GM12878 (cell line): ENCODE measurements at regions not wholly inside any gene's neighbourhood (a gene's known extent, or its start where the extent isn't known, plus 50 kb on each side); places are given as distances from the start of the nearest gene placed in this dataset.

Source experiments
- ATAC-seq: fragments of 200-7000 bp; cut with Tn5 transposase; 3 replicates; pipeline ENCODE4 v1.9.1; 2020; ENCODE audit warnings: mild to moderate bottlenecking, moderate library complexity
- BruUV-seq: library from RNA; stranded (reverse); fragments of 400-500 nt; replicated peaks from 2 replicates; lab custom pipeline; 2021; lab: Mats Ljungman, UMichigan
- CTCF ChIA-PET: fragments of 300-600 bp; sonication (Branson Sonifier 250); formaldehyde crosslinking; extraction: SDS; loops from one replicate; lab custom pipeline; 2021; ENCODE audit warnings: inconsistent platforms; lab: Yijun Ruan, JAX
- POLR2A ChIA-PET: fragments of 350-600 bp; formaldehyde crosslinking; extraction: SDS; loops from one replicate; lab custom pipeline; 2021; ENCODE audit warnings: inconsistent platforms; lab: Charles Lee
- RAD21 ChIA-PET: fragments of 300-600 bp; sonication (Branson Sonifier 250); formaldehyde crosslinking; loops from one replicate; lab custom pipeline; 2023; ENCODE audit warnings: antibody characterized with exemption; ENCODE audit not compliant: unreplicated experiment; lab: Charles Lee
- SMC1A ChIA-PET: fragments of 300-600 bp; sonication (Branson Sonifier 250); formaldehyde crosslinking; loops from one replicate; lab custom pipeline; 2023; ENCODE audit not compliant: unreplicated experiment, uncharacterized antibody; lab: Charles Lee
- DNase-seq: peaks from one replicate; pipeline ENCODE4 v3.0.0-alpha.2; 2011; ENCODE audit warnings: low read depth, low spot score
- FAIRE-seq: peaks from 3 replicates; lab custom pipeline; 2011; peaks lifted over from hg19 to GRCh38; lab: Jason Lieb, UNC
- H2AFZ ChIP-seq: 2 replicates; pipeline ENCODE4 v1.6.0; 2011; ENCODE audit warnings: low read depth, low read length, control low read depth; ENCODE audit not compliant: control insufficient read depth
- H3K27ac ChIP-seq: 2 replicates; pipeline ENCODE4 v1.5.1; 2011; ENCODE audit warnings: control low read depth; ENCODE audit not compliant: control insufficient read depth, insufficient read depth
- H3K27me3 ChIP-seq, 2 experiments: replicated peaks in 1 of 2; 2 replicates each; pipeline versions ENCODE4 v1.6.0 to v1.6.1; 2011; ENCODE audit warnings: low read length in 1 of 2; ENCODE audit not compliant: control insufficient read depth in 2 of 2, insufficient read depth in 2 of 2
- H3K36me3 ChIP-seq, 2 experiments: 2 replicates each; pipeline ENCODE4 v1.5.1; 2011; ENCODE audit warnings: low read length in 1 of 2; ENCODE audit not compliant: control insufficient read depth in 2 of 2, insufficient read depth in 2 of 2
- H3K4me1 ChIP-seq: 2 replicates; pipeline ENCODE4 v1.6.1; 2011; ENCODE audit warnings: mild to moderate bottlenecking, low read length, moderate library complexity, mixed read lengths; ENCODE audit not compliant: control insufficient read depth, insufficient read depth
- H3K4me2 ChIP-seq: 2 replicates; pipeline ENCODE4 v1.6.0; 2011; ENCODE audit warnings: control low read depth; ENCODE audit not compliant: control insufficient read depth, insufficient read depth
- H3K4me3 ChIP-seq: fragments of 200-600 bp; sonication (generic); 2 replicates; pipeline ENCODE4 v1.5.1; 2016
- H3K79me2 ChIP-seq: 2 replicates; pipeline ENCODE4 v1.6.0; 2011; ENCODE audit warnings: low read length; ENCODE audit not compliant: control insufficient read depth, insufficient read depth
- H3K9ac ChIP-seq: 2 replicates; pipeline ENCODE4 v1.8.0; 2011; ENCODE audit warnings: low read length, control low read depth, mixed read lengths; ENCODE audit not compliant: control insufficient read depth, insufficient read depth
- H3K9me3 ChIP-seq: replicated peaks from 3 replicates; pipeline ENCODE4 v1.5.1; 2011; ENCODE audit warnings: mild to moderate bottlenecking, low read length; ENCODE audit not compliant: control insufficient read depth, insufficient read depth
- H4K20me1 ChIP-seq: 2 replicates; pipeline ENCODE4 v1.6.0; 2011; ENCODE audit not compliant: control insufficient read depth, insufficient read depth
- ATF3 ChIP-seq: IDR thresholded peaks from 2 replicates; pipeline ENCODE4 v1.6.1; 2011; ENCODE audit warnings: low read depth, mild to moderate bottlenecking, low read length, moderate library complexity, borderline replicate concordance; ENCODE audit errors: extremely low read depth
- BMI1 ChIP-seq: fragments of 450-650 bp; IDR thresholded peaks from 2 replicates; pipeline ENCODE4 v1.6.1; 2016; ENCODE audit warnings: mild to moderate bottlenecking, moderate library complexity, borderline replicate concordance
- MTA2 ChIP-seq: fragments of 450-650 bp; IDR thresholded peaks from 2 replicates; pipeline ENCODE4 v1.6.1; 2016; ENCODE audit warnings: low read depth, mild to moderate bottlenecking, moderate library complexity
- NR2F1 ChIP-seq: fragments of 450-650 bp; conservative IDR thresholded peaks from 2 replicates; pipeline ENCODE4 v1.6.1; 2017; ENCODE audit warnings: mild to moderate bottlenecking
- RAD21 ChIP-seq: IDR thresholded peaks from 2 replicates; pipeline ENCODE4 v1.6.1; 2011; ENCODE audit warnings: mild to moderate bottlenecking, low read depth, low read length, moderate library complexity; ENCODE audit not compliant: insufficient read depth
- SRF ChIP-seq, 2 experiments: IDR thresholded peaks; 2 replicates each; pipeline ENCODE4 v1.6.1; 2011; ENCODE audit warnings: low read depth in 2 of 2, low read length in 2 of 2, mild to moderate bottlenecking in 1 of 2, moderate library complexity in 1 of 2
- STAT1 ChIP-seq: fragments of 450-650 bp; conservative IDR thresholded peaks from 2 replicates; pipeline ENCODE4 v1.6.1; 2014; ENCODE audit warnings: antibody characterized with exemption, mild to moderate bottlenecking
- SUZ12 ChIP-seq: fragments of 200-600 bp; sonication (generic); IDR thresholded peaks from one replicate; pipeline ENCODE4 v1.6.1; 2018; ENCODE audit warnings: antibody characterized with exemption, mild to moderate bottlenecking; ENCODE audit not compliant: unreplicated experiment
- ZBTB33 ChIP-seq: fragments of 450-650 bp; IDR thresholded peaks from 2 replicates; pipeline ENCODE4 v1.6.1; 2017; ENCODE audit warnings: mild to moderate bottlenecking
- ZNF207 ChIP-seq: fragments of 450-650 bp; IDR thresholded peaks from 2 replicates; pipeline ENCODE4 v1.6.1; 2014; ENCODE audit warnings: antibody characterized with exemption, mild to moderate bottlenecking, borderline replicate concordance
- WGBS: methylation state at CpG from one replicate; pipeline ENCODE4 v1.1.6; 2016; ENCODE audit warnings: low lambda C conversion rate; ENCODE audit not compliant: insufficient replicate concordance, insufficient coverage; ENCODE audit errors: missing lambda C conversion rate; 5-methylcytosine and 5-hydroxymethylcytosine counted together
- in situ Hi-C: fragments of 300-500 bp; cut with MboI; formaldehyde crosslinking; loops from 9 replicates; pipeline ENCODE4 v1.14.3; 2018; ENCODE audit warnings: mixed read lengths
- intact Hi-C: fragments of 100-400 bp; cut with micrococcal nuclease; formaldehyde crosslinking; loops from one replicate; pipeline ENCODE4 v1.14.2; 2022; ENCODE audit not compliant: unreplicated experiment
- TF ChIP-seq, protein P1 (sequence below): fragments of 450-650 bp; IDR thresholded peaks from 2 replicates; pipeline ENCODE4 v1.6.1; 2017; ENCODE audit warnings: mild to moderate bottlenecking, low read depth, inconsistent platforms; ENCODE audit not compliant: poor library complexity, severe bottlenecking
- TF ChIP-seq, protein P2 (sequence below): fragments of 450-650 bp; IDR thresholded peaks from 2 replicates; pipeline ENCODE4 v1.6.1; 2018; ENCODE audit warnings: mild to moderate bottlenecking, low read depth, moderate library complexity; ENCODE audit not compliant: partially characterized antibody

DNA sequence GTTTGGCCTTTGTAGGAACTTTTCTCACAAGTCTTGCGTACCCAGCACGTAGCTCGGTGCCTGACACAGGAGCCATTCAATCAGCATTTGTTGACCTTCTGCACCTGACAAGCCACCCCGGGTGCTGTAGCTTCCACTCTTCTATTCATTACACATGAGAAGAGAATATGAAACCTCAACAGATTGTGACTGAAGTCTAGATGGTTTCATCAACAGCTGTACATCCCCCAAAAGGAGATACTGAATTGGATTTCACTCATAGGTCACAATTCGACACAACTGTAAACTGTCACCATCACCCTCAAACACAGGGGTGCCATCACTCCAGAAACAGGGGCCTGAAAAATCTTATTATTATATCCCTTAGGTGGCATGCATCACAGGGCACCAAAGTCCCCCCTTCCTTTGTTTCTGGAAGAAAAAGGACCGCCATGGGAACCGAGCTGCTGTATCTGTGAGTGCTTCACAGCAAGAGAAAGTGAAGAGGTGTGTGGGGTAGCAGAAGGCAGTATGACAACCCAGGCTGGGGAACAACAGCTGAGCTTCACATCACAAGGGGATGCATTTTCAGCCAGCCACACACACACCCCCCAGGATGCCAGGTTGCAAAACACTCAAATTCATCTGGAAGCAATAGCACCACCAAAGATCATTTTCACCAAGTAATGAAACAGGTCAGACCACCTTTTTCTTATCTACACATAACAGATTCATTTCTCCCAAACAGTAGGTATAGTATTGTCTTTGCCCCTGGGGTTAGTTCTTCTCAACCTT, 225.7 kb downstream of the TOMM20 start (continued):
- TF ChIP-seq ATF3 = no peak
- no peak for TF ChIP-seq STAT1
- TF ChIP-seq, protein P1, sequence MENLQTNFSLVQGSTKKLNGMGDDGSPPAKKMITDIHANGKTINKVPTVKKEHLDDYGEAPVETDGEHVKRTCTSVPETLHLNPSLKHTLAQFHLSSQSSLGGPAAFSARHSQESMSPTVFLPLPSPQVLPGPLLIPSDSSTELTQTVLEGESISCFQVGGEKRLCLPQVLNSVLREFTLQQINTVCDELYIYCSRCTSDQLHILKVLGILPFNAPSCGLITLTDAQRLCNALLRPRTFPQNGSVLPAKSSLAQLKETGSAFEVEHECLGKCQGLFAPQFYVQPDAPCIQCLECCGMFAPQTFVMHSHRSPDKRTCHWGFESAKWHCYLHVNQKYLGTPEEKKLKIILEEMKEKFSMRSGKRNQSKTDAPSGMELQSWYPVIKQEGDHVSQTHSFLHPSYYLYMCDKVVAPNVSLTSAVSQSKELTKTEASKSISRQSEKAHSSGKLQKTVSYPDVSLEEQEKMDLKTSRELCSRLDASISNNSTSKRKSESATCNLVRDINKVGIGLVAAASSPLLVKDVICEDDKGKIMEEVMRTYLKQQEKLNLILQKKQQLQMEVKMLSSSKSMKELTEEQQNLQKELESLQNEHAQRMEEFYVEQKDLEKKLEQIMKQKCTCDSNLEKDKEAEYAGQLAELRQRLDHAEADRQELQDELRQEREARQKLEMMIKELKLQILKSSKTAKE = no peak

GRCh38 chr1:234901491-234902049, 227.1 kb downstream of the TOMM20 start:
- no peak overlapping the region for H3K9ac ChIP-seq
- WGBS = 88% methylated on average over 10 of the region's 10 CpGs
- POLR2A ChIA-PET = interaction anchor here (1.1 kb wide), 1 partner anchor 10 kb away, joined by 3 read pairs; no protein-coding TSS in a partner anchor
- BruUV-seq = no TSS peak
- SMC1A ChIA-PET = interaction anchor here (0.8 to 1.6 kb wide), 3 partner anchors 12 to 25 kb away, joined by 3 to 8 read pairs (median 3); no protein-coding TSS in a partner anchor
- ATAC-seq = no peak
- CTCF ChIA-PET = interaction anchor here (1.8 kb wide), 1 partner anchor 10 kb away, joined by 4 read pairs; no protein-coding TSS in a partner anchor
- H3K4me2 ChIP-seq = no peak overlapping the region
- in situ Hi-C loops (no loop called here), intact Hi-C loops (no loop called here)
- H3K27ac ChIP-seq = no peak overlapping the region
- H3K4me1 ChIP-seq = peaks cover 6% of the 10 kb centered on the region
- H3K27me3 ChIP-seq = no peaks in the 10 kb centered on the region
- no peaks in the 10 kb centered on the region for H3K9me3 ChIP-seq
- no peak overlapping the region for H3K4me3 ChIP-seq
- no peaks in the 10 kb centered on the region for H4K20me1 ChIP-seq
- RAD21 ChIA-PET = no interaction called here
- DNase-seq = no peak
- no peak overlapping the region for H2AFZ ChIP-seq
- FAIRE-seq = peak; percentile 38
- H3K79me2 ChIP-seq = no peaks in the 10 kb centered on the region
- H3K36me3 ChIP-seq = no peaks in the 10 kb centered on the region
- TF ChIP-seq NR2F1 = no peak
- TF ChIP-seq ZBTB33 = no peak
- no peak for TF ChIP-seq MTA2
- TF ChIP-seq, protein P2, sequence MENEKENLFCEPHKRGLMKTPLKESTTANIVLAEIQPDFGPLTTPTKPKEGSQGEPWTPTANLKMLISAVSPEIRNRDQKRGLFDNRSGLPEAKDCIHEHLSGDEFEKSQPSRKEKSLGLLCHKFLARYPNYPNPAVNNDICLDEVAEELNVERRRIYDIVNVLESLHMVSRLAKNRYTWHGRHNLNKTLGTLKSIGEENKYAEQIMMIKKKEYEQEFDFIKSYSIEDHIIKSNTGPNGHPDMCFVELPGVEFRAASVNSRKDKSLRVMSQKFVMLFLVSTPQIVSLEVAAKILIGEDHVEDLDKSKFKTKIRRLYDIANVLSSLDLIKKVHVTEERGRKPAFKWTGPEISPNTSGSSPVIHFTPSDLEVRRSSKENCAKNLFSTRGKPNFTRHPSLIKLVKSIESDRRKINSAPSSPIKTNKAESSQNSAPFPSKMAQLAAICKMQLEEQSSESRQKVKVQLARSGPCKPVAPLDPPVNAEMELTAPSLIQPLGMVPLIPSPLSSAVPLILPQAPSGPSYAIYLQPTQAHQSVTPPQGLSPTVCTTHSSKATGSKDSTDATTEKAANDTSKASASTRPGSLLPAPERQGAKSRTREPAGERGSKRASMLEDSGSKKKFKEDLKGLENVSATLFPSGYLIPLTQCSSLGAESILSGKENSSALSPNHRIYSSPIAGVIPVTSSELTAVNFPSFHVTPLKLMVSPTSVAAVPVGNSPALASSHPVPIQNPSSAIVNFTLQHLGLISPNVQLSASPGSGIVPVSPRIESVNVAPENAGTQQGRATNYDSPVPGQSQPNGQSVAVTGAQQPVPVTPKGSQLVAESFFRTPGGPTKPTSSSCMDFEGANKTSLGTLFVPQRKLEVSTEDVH = no peak
- TF ChIP-seq ZNF207 = no peak
- no peak for TF ChIP-seq RAD21
- TF ChIP-seq SRF (IDR thresholded peaks at IDR 0.05; ENCODE audit: low read depth in 2 of 2, low read length in 2 of 2) = no peak
- TF ChIP-seq SUZ12 = no peak
- no peak for TF ChIP-seq BMI1
